Endothelial cell of umbilical vein (primary cell): ENCODE measurements at regions not wholly inside any gene's neighbourhood (a gene's known extent, or its start where the extent isn't known, plus 50 kb on each side); places are given as distances from the start of the nearest gene placed in this dataset.

Experiments
- POLR2A ChIP-seq: IDR thresholded peaks from 2 replicates; pipeline ENCODE4 v1.6.1; 2012; ENCODE audit warnings: low read depth, mild to moderate bottlenecking, control low read depth, low read length
- TF ChIP-seq, protein P1 (sequence below), 2 donors: IDR thresholded peaks; 1 replicate in 1 of 2; 2 replicates in 1 of 2; pipeline ENCODE4 v1.5.1; 2011; ENCODE audit warnings: low read length in 2 of 2, mild to moderate bottlenecking in 2 of 2, moderate library complexity in 2 of 2, control low read depth in 1 of 2, inconsistent platforms in 1 of 2, low read depth in 1 of 2; ENCODE audit not compliant: insufficient read depth in 1 of 2; ENCODE audit errors: extremely low read depth in 1 of 2

DNA sequence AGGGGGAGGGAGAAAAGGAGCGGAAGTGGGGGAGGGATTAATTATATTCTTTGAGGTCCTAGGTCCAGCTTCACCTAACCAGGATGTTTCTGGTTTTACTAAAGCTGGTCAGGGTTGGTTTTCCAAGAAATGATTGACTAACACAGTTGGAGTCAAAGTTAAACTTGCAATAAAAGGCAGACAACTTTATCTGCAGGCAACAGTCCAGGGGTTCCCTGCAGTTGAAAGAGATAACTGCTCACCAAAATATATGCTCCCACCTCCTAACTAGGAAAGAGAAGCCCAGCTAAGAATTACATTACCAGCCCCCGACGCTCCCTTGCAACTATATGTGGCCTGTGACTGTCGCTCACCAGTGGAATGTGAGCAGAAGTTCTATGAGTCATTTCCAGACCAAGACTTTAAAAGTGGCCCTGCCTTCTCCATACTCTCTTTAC, 140.0 kb upstream of the PKDCC start:
- TF ChIP-seq, protein P1, sequence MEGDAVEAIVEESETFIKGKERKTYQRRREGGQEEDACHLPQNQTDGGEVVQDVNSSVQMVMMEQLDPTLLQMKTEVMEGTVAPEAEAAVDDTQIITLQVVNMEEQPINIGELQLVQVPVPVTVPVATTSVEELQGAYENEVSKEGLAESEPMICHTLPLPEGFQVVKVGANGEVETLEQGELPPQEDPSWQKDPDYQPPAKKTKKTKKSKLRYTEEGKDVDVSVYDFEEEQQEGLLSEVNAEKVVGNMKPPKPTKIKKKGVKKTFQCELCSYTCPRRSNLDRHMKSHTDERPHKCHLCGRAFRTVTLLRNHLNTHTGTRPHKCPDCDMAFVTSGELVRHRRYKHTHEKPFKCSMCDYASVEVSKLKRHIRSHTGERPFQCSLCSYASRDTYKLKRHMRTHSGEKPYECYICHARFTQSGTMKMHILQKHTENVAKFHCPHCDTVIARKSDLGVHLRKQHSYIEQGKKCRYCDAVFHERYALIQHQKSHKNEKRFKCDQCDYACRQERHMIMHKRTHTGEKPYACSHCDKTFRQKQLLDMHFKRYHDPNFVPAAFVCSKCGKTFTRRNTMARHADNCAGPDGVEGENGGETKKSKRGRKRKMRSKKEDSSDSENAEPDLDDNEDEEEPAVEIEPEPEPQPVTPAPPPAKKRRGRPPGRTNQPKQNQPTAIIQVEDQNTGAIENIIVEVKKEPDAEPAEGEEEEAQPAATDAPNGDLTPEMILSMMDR (IDR thresholded peaks at IDR 0.05; ENCODE audit: extremely low read depth in 1 of 2, insufficient read depth in 1 of 2, low read depth in 1 of 2, low read length in 2 of 2) = no peak
- no peak for TF ChIP-seq POLR2A
